ENCODE measurements at regions not wholly inside any gene's neighbourhood (a gene's known extent, or its start where the extent isn't known, plus 50 kb on each side); places are given as distances from the start of the nearest gene placed in this dataset.

DNA sequence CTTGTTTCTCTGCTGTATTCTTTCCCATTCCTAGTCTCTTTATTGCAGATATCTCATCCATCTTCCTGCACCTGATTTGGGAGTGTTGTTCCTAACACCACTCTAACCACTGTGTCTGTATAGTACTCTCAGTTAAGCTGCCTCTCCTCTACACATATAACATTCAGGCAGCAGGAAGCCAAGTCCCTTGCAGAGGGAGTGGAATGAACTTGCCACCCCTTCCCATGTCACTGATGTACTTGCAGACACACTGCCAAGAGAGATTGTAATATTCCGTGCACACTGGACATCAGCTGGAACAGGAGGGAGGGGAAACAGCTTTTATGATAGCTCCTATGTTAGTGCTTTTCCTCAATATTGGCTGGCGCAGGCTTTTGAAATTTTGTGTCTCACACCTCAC, 281.6 kb upstream of the E2F7 start (continued):
- TF ChIP-seq, protein P1, sequence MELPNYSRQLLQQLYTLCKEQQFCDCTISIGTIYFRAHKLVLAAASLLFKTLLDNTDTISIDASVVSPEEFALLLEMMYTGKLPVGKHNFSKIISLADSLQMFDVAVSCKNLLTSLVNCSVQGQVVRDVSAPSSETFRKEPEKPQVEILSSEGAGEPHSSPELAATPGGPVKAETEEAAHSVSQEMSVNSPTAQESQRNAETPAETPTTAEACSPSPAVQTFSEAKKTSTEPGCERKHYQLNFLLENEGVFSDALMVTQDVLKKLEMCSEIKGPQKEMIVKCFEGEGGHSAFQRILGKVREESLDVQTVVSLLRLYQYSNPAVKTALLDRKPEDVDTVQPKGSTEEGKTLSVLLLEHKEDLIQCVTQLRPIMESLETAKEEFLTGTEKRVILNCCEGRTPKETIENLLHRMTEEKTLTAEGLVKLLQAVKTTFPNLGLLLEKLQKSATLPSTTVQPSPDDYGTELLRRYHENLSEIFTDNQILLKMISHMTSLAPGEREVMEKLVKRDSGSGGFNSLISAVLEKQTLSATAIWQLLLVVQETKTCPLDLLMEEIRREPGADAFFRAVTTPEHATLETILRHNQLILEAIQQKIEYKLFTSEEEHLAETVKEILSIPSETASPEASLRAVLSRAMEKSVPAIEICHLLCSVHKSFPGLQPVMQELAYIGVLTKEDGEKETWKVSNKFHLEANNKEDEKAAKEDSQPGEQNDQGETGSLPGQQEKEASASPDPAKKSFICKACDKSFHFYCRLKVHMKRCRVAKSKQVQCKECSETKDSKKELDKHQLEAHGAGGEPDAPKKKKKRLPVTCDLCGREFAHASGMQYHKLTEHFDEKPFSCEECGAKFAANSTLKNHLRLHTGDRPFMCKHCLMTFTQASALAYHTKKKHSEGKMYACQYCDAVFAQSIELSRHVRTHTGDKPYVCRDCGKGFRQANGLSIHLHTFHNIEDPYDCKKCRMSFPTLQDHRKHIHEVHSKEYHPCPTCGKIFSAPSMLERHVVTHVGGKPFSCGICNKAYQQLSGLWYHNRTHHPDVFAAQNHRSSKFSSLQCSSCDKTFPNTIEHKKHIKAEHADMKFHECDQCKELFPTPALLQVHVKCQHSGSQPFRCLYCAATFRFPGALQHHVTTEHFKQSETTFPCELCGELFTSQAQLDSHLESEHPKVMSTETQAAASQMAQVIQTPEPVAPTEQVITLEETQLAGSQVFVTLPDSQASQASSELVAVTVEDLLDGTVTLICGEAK (IDR thresholded peaks at IDR 0.05) = no peak
- TF ChIP-seq, protein P1 (CRISPR knock-in tag; IDR thresholded peaks at IDR 0.05) = no peak
- TF ChIP-seq FUS (optimal IDR thresholded peaks at IDR 0.05; ENCODE audit: low read depth, low read length) = no peak
- TF ChIP-seq ZNF778 (CRISPR knock-in tag; IDR thresholded peaks at IDR 0.05) = no peak
- no peak for TF ChIP-seq ELF4 (CRISPR knock-in tag; IDR thresholded peaks at IDR 0.05)
- TF ChIP-seq TRIM28 (IDR thresholded peaks at IDR 0.05) = no peak
- no peak for TF ChIP-seq PURB (CRISPR knock-in tag; IDR thresholded peaks at IDR 0.05; ENCODE audit: low read depth)
- no peak for TF ChIP-seq ESRRA (IDR thresholded peaks at IDR 0.05; ENCODE audit: borderline replicate concordance, low read depth)
- TF ChIP-seq FOXJ2 (tag; IDR thresholded peaks at IDR 0.05) = no peak
- no peak for TF ChIP-seq DDX20 (tag; IDR thresholded peaks at IDR 0.05; ENCODE audit: low read depth)
- TF ChIP-seq, protein P2, sequence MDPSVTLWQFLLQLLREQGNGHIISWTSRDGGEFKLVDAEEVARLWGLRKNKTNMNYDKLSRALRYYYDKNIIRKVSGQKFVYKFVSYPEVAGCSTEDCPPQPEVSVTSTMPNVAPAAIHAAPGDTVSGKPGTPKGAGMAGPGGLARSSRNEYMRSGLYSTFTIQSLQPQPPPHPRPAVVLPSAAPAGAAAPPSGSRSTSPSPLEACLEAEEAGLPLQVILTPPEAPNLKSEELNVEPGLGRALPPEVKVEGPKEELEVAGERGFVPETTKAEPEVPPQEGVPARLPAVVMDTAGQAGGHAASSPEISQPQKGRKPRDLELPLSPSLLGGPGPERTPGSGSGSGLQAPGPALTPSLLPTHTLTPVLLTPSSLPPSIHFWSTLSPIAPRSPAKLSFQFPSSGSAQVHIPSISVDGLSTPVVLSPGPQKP (CRISPR knock-in tag; IDR thresholded peaks at IDR 0.05) = no peak
